ENCODE measurements at regions not wholly inside any gene's neighbourhood (a gene's known extent, or its start where the extent isn't known, plus 50 kb on each side); places are given as distances from the start of the nearest gene placed in this dataset.

DNA sequence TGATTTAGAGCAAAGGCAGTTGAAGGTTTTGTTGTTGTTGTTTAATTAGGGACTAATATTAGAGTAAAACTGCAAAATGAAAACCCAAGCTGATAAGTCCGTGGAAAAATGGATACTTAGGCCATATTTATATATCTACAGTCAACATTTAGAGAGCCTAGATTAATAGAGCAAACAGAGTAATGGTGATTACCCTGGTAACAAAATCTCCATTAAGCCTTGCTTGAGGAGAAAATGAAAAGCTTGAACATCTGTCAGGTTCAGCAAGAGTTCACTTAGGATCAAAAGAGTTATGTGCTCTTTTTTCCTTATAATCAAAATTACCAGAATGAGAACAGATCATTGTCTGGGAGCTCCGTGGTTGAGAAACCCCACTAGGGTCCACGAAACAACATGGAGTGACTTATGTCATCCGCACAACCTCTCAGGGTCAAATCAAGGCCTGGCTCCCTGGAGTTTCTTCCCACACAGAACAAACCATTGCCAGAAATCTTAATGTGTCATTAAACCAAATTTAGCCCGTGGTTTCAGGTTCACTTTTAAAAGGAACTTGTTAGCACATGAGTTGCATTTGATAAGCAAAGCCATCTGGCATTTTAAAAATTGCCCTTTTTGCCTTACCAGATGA lies 381.2 kb downstream of the GABRB3 start:
- Histone ChIP-seq H3K4me1 (ENCODE audit: control insufficient read depth in 3 of 3, insufficient read depth in 3 of 3, low read length in 3 of 3) (peaks cover 3 to 12% (median 5%) of the 10 kb centered on the region in 3 donors), H3K4me3 (ENCODE audit: low read length in 3 of 3) (no peak overlapping the region), H3K9ac (ENCODE audit: low read depth in 1 of 3, low read length in 3 of 3) (no peak overlapping the region), H3K9me3 (ENCODE audit: control insufficient read depth in 3 of 3, low read length in 3 of 3) (no peaks in the 10 kb centered on the region), H3K27ac (ENCODE audit: low read depth, low read length) (no peak overlapping the region), H3K36me3 (ENCODE audit: control insufficient read depth in 3 of 3, insufficient read depth in 3 of 3, low read length in 3 of 3) (no peaks in the 10 kb centered on the region), H3K27me3 (ENCODE audit: control insufficient read depth in 3 of 3, insufficient read depth in 3 of 3, low read length in 3 of 3) (no peaks in the 10 kb centered on the region)

DNA sequence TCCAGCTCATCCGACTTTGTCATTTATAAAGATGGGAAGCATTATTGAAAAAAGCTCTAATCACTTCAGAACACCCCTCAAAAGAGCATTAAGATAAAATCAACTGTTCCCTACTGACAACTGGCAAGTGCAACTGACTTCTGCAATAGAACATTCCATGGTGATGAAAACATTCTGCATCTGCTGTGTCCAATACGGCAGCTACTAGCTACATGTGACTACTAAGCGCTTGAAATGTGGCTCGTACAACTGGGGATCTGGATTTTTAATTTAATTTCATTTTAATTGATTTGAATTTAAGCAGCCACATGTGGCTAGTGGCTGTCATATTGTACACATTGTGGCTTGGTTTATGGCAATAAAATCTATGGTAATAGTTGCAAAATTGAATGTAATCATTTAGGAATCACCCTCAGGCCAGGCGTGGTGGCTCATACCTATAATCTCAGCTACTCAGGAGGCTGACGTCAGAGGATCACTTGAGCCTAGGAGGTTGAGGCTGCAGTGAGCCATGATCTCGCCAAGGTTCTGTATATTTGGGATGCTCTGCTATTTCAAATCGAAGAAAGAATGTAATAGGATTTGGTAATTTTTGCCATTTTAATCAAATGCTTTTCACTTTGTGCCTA lies 390.3 kb downstream of the GABRB3 start:
- Histone ChIP-seq H3K27ac (ENCODE audit: low read depth, low read length) (no peak overlapping the region), H3K9me3 (ENCODE audit: control insufficient read depth in 3 of 3, low read length in 3 of 3) (peaks cover 0 to 3% (median 3%) of the 10 kb centered on the region in 3 donors), H3K4me3 (ENCODE audit: low read length in 3 of 3) (peak overlapping the region in 1 of 3 donors; percentile 13), H3K4me1 (ENCODE audit: control insufficient read depth in 3 of 3, insufficient read depth in 3 of 3, low read length in 3 of 3) (no peaks in the 10 kb centered on the region), H3K36me3 (ENCODE audit: control insufficient read depth in 3 of 3, insufficient read depth in 3 of 3, low read length in 3 of 3) (no peaks in the 10 kb centered on the region), H3K9ac (ENCODE audit: low read depth in 1 of 3, low read length in 3 of 3) (no peak overlapping the region), H3K27me3 (ENCODE audit: control insufficient read depth in 3 of 3, insufficient read depth in 3 of 3, low read length in 3 of 3) (no peaks in the 10 kb centered on the region)

DNA sequence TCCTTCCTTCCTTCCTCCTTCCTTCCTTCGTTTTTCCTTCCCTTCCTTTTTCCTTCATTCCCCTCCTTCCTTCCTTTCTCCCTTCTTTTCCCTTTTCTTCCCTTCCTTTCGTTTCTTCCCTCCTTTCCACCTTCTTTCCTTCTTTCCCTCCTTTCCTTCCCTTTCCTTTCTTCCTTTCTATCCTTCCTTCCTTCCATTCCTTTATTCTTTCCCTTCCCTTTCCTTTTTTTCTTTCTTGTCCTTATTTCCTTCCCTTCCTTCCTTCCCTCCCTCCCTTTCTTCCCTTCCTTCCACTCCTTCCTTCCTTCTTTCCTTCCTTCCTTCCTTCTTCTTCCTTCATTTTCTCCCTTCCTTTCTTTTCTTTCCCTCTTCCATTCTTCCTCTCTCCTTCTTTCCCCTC lies 394.6 kb downstream of the GABRB3 start:
- no peaks in the 10 kb centered on the region for H3K36me3 ChIP-seq (ENCODE audit: control insufficient read depth in 3 of 3, insufficient read depth in 3 of 3, low read length in 3 of 3)
- H3K27ac ChIP-seq (ENCODE audit: low read depth, low read length): no peak overlapping the region
- no peaks in the 10 kb centered on the region for H3K4me1 ChIP-seq (ENCODE audit: control insufficient read depth in 3 of 3, insufficient read depth in 3 of 3, low read length in 3 of 3)
- no peak overlapping the region for H3K4me3 ChIP-seq (ENCODE audit: low read length in 3 of 3)
- H3K27me3 ChIP-seq (ENCODE audit: control insufficient read depth in 3 of 3, insufficient read depth in 3 of 3, low read length in 3 of 3): no peaks in the 10 kb centered on the region
- peaks cover 6 to 14% (median 9%) of the 10 kb centered on the region in 3 donors for H3K9me3 ChIP-seq (ENCODE audit: control insufficient read depth in 3 of 3, low read length in 3 of 3)
- H3K9ac ChIP-seq (ENCODE audit: low read depth in 1 of 3, low read length in 3 of 3): no peak overlapping the region

DNA sequence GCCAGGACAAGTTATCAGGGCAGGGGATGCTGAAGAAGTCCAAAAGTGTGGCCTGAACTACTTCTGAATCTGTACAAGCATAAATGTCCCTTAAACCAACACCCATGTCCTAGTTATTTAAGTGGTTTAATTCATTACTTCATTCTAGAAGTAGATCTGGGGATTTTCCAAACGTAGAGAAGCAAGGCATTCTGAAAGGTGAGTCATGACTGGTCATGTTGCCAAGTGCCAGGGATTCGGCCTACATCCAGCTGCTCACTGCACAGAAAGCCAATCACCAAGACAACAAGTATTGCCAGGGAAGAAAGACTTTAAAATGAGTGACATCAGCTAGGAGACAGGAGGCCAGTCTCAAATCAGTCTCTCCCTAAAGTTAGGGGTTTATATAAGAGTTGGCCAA lies 396.6 kb downstream of the GABRB3 start:
- H3K9me3 ChIP-seq (ENCODE audit: control insufficient read depth in 3 of 3, low read length in 3 of 3): peaks cover 6 to 14% (median 6%) of the 10 kb centered on the region in 3 donors
- H3K4me1 ChIP-seq (ENCODE audit: control insufficient read depth in 3 of 3, insufficient read depth in 3 of 3, low read length in 3 of 3): no peaks in the 10 kb centered on the region
- H3K27me3 ChIP-seq (ENCODE audit: control insufficient read depth in 3 of 3, insufficient read depth in 3 of 3, low read length in 3 of 3): no peaks in the 10 kb centered on the region
- H3K9ac ChIP-seq (ENCODE audit: low read depth in 1 of 3, low read length in 3 of 3): no peak overlapping the region
- no peaks in the 10 kb centered on the region for H3K36me3 ChIP-seq (ENCODE audit: control insufficient read depth in 3 of 3, insufficient read depth in 3 of 3, low read length in 3 of 3)
- H3K27ac ChIP-seq (ENCODE audit: low read depth, low read length): no peak overlapping the region
- H3K4me3 ChIP-seq (ENCODE audit: low read length in 3 of 3): no peak overlapping the region

DNA sequence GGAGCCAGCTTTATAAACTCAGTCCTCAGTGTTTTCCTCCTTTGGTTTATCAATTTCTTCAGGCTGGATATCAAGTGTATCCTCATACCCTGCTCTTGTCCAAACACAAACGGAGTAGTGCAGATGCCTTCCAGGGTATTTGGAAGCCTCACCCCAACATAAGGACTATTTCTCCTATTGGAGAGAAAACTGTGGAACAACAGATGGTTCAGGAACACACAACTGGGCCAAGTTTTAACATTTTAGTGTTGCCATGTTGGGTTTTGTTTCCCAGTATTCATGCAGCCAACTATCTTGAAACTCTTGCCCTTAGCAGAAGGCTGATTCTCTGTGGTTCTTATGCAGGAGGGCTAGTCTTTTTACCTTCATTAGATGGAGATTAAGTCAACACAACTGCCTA lies 398.1 kb downstream of the GABRB3 start:
- Histone ChIP-seq H3K4me1 (ENCODE audit: control insufficient read depth in 3 of 3, insufficient read depth in 3 of 3, low read length in 3 of 3) (no peaks in the 10 kb centered on the region), H3K27ac (ENCODE audit: low read depth, low read length) (no peak overlapping the region), H3K27me3 (ENCODE audit: control insufficient read depth in 3 of 3, insufficient read depth in 3 of 3, low read length in 3 of 3) (no peaks in the 10 kb centered on the region), H3K9me3 (ENCODE audit: control insufficient read depth in 3 of 3, low read length in 3 of 3) (peaks cover 6 to 14% (median 6%) of the 10 kb centered on the region in 3 donors), H3K36me3 (ENCODE audit: control insufficient read depth in 3 of 3, insufficient read depth in 3 of 3, low read length in 3 of 3) (no peaks in the 10 kb centered on the region), H3K9ac (ENCODE audit: low read depth in 1 of 3, low read length in 3 of 3) (no peak overlapping the region), H3K4me3 (ENCODE audit: low read length in 3 of 3) (no peak overlapping the region)

DNA sequence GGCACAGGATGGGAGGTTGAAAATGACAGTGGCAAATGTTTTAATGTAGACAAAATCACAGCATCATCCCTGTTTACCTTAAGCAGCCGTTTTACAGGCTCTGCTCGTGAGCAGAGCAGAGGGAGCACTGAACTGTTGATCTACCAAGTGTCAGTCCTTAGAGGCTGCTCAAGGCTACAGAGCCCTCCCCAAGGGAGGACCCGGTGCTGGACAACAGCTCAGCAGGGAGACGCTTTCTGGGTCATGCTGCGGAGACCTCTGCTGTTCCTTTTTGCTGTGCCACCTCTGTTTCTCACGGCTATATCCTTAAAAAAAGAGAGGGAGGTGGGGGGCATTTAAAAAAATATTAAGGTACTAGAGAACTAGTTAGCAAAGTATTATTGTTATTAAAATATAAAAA lies 400.2 kb downstream of the GABRB3 start:
- Histone ChIP-seq H3K27ac (ENCODE audit: low read depth, low read length) (no peak overlapping the region), H3K4me3 (ENCODE audit: low read length in 3 of 3) (no peak overlapping the region), H3K36me3 (ENCODE audit: control insufficient read depth in 3 of 3, insufficient read depth in 3 of 3, low read length in 3 of 3) (no peaks in the 10 kb centered on the region), H3K9ac (ENCODE audit: low read depth in 1 of 3, low read length in 3 of 3) (no peak overlapping the region), H3K9me3 (ENCODE audit: control insufficient read depth in 3 of 3, low read length in 3 of 3) (peaks cover 6 to 11% (median 6%) of the 10 kb centered on the region in 3 donors), H3K27me3 (ENCODE audit: control insufficient read depth in 3 of 3, insufficient read depth in 3 of 3, low read length in 3 of 3) (no peaks in the 10 kb centered on the region), H3K4me1 (ENCODE audit: control insufficient read depth in 3 of 3, insufficient read depth in 3 of 3, low read length in 3 of 3) (no peaks in the 10 kb centered on the region)

DNA sequence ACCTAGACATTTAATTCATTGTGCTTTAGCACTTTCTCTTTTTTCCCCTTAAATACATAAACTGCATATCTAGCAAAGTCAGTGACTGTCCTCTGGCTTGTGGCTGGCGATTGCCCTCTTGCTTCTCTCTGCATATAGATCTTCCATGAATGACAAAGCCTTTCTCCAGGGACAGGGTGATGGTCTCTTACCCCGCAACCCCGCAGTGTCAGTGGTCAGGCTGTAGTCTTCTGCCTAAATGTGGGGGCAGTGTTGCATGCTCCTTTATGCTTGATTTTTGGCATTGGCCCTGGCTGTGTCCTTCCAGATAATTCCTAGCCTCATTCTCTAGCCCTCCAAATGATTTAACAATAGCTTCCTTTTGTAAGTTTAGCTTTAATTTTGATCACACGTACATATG lies 407.8 kb downstream of the GABRB3 start:
- Histone ChIP-seq H3K9me3 (ENCODE audit: control insufficient read depth in 3 of 3, low read length in 3 of 3) (no peaks in the 10 kb centered on the region), H3K9ac (ENCODE audit: low read depth in 1 of 3, low read length in 3 of 3) (no peak overlapping the region), H3K4me1 (ENCODE audit: control insufficient read depth in 3 of 3, insufficient read depth in 3 of 3, low read length in 3 of 3) (no peaks in the 10 kb centered on the region), H3K27ac (ENCODE audit: low read depth, low read length) (no peak overlapping the region), H3K27me3 (ENCODE audit: control insufficient read depth in 3 of 3, insufficient read depth in 3 of 3, low read length in 3 of 3) (no peaks in the 10 kb centered on the region), H3K4me3 (ENCODE audit: low read length in 3 of 3) (no peak overlapping the region), H3K36me3 (ENCODE audit: control insufficient read depth in 3 of 3, insufficient read depth in 3 of 3, low read length in 3 of 3) (no peaks in the 10 kb centered on the region)

DNA sequence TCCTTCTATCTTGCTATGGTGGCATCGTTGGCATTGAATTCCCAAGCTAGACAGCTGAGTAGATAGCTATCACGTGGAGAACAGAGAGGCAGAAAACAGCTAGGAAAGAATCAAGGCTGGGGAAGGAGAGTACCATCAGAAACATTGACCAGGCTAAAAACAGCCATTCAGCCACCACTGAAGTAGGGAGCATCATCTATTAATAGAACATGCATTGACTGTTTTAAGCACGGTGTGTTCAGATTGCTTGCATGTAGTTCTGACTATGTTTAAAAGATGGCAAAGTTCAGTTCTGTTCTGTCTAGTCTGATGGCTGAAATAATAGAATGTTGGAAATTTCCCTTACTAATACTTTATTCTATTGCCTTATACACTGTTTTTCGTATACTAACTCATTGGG lies 413.0 kb downstream of the GABRB3 start:
- no peaks in the 10 kb centered on the region for H3K9me3 ChIP-seq (ENCODE audit: control insufficient read depth in 3 of 3, low read length in 3 of 3)
- H3K4me1 ChIP-seq (ENCODE audit: control insufficient read depth in 3 of 3, insufficient read depth in 3 of 3, low read length in 3 of 3): no peaks in the 10 kb centered on the region
- no peak overlapping the region for H3K4me3 ChIP-seq (ENCODE audit: low read length in 3 of 3)
- no peak overlapping the region for H3K27ac ChIP-seq (ENCODE audit: low read depth, low read length)
- H3K36me3 ChIP-seq (ENCODE audit: control insufficient read depth in 3 of 3, insufficient read depth in 3 of 3, low read length in 3 of 3): no peaks in the 10 kb centered on the region
- no peaks in the 10 kb centered on the region for H3K27me3 ChIP-seq (ENCODE audit: control insufficient read depth in 3 of 3, insufficient read depth in 3 of 3, low read length in 3 of 3)
- H3K9ac ChIP-seq (ENCODE audit: low read depth in 1 of 3, low read length in 3 of 3): no peak overlapping the region

DNA sequence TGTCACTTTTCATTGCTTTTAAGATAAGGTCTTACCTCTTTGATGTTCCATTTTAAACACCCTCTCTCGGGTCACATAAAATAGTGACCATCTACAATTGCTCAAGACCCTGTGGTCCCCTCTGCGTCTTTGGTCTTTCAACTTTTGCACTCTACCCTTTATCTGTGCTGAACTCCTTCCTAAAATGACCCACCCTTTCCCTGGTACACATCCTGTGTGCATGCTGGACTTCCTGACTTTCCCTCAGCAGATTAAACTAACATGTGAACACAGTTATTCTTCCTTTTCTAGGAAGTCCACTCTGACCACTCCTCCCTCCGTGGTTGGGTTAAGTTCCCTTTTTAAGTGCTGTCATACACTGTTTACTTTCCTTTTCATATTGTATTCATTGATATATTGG lies 414.2 kb downstream of the GABRB3 start:
- H3K9me3 ChIP-seq (ENCODE audit: control insufficient read depth in 3 of 3, low read length in 3 of 3): no peaks in the 10 kb centered on the region
- H3K36me3 ChIP-seq (ENCODE audit: control insufficient read depth in 3 of 3, insufficient read depth in 3 of 3, low read length in 3 of 3): no peaks in the 10 kb centered on the region
- H3K4me3 ChIP-seq (ENCODE audit: low read length in 3 of 3): no peak overlapping the region
- H3K9ac ChIP-seq (ENCODE audit: low read depth in 1 of 3, low read length in 3 of 3): no peak overlapping the region
- no peak overlapping the region for H3K27ac ChIP-seq (ENCODE audit: low read depth, low read length)
- no peaks in the 10 kb centered on the region for H3K4me1 ChIP-seq (ENCODE audit: control insufficient read depth in 3 of 3, insufficient read depth in 3 of 3, low read length in 3 of 3)
- H3K27me3 ChIP-seq (ENCODE audit: control insufficient read depth in 3 of 3, insufficient read depth in 3 of 3, low read length in 3 of 3): peaks cover 0 to 2% (median 0%) of the 10 kb centered on the region in 3 donors

DNA sequence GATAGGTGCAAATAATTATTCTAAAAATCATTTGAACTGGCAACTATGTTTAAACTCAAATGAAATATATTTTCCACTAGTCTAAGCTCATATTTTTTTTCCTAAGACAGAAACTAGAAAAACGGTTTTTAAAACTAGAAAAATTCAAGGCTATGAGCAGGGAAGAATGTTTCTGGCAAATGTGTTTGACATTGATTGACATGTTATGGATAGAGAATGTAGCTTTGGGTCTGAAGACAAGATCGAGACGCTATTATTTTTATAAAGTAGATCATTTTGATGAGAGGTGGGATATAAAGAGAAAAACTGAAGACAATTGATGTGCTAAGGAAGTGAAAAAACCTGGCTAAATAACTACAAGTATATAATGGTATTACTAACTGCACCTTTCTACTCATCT lies 415.2 kb downstream of the GABRB3 start:
- no peaks in the 10 kb centered on the region for H3K4me1 ChIP-seq (ENCODE audit: control insufficient read depth in 3 of 3, insufficient read depth in 3 of 3, low read length in 3 of 3)

More for the DNA sequence above, 415.2 kb downstream of the GABRB3 start:
- H3K4me3 ChIP-seq (ENCODE audit: low read length in 3 of 3): no peak overlapping the region
- peaks cover 0 to 2% (median 0%) of the 10 kb centered on the region in 3 donors for H3K27me3 ChIP-seq (ENCODE audit: control insufficient read depth in 3 of 3, insufficient read depth in 3 of 3, low read length in 3 of 3)
- H3K27ac ChIP-seq (ENCODE audit: low read depth, low read length): no peak overlapping the region
- H3K9me3 ChIP-seq (ENCODE audit: control insufficient read depth in 3 of 3, low read length in 3 of 3): no peaks in the 10 kb centered on the region
- H3K9ac ChIP-seq (ENCODE audit: low read depth in 1 of 3, low read length in 3 of 3): no peak overlapping the region
- H3K36me3 ChIP-seq (ENCODE audit: control insufficient read depth in 3 of 3, insufficient read depth in 3 of 3, low read length in 3 of 3): no peaks in the 10 kb centered on the region
